Sigmoid colon (tissue), 6 donors: ENCODE measurements at regions not wholly inside any gene's neighbourhood (a gene's known extent, or its start where the extent isn't known, plus 50 kb on each side); places are given as distances from the start of the nearest gene placed in this dataset.

Experiments used
- DNase-seq: peaks from one replicate; pipeline ENCODE4 v3.0.0-alpha.2; 2019
- H3K27ac ChIP-seq, 4 donors: fragments of 200-600 bp; sonication (generic); one replicate each; pipeline ENCODE4 v1.5.1; 2016 to 2019; ENCODE audit warnings: mild to moderate bottlenecking in 1 of 4
- H3K27me3 ChIP-seq, 3 donors: fragments of 200-600 bp; sonication (generic); one replicate each; pipeline ENCODE4 v1.5.1; 2019; ENCODE audit warnings: mild to moderate bottlenecking in 1 of 3
- H3K36me3 ChIP-seq, 4 donors: fragments of 200-600 bp; sonication (generic); one replicate each; pipeline ENCODE4 v1.5.1; 2016 to 2019
- H3K4me1 ChIP-seq, 4 donors: fragments of 200-600 bp; sonication (generic); one replicate each; pipeline ENCODE4 v1.5.1; 2017 to 2019
- H3K4me3 ChIP-seq, 4 donors: fragments of 200-600 bp; sonication (generic); one replicate each; pipeline ENCODE4 v1.5.1; 2017 to 2019; ENCODE audit warnings: mild to moderate bottlenecking in 2 of 4, moderate library complexity in 1 of 4
- H3K9me3 ChIP-seq, 4 donors: fragments of 200-600 bp in 3 of 4; sonication (generic) in 3 of 4; one replicate each; pipeline versions ENCODE4 v1.5.1 to v1.6.1; 2013 to 2019
- EP300 ChIP-seq, 4 donors: sonication (generic); formaldehyde crosslinking; IDR thresholded peaks; one replicate each; pipeline ENCODE4 v1.6.1; 2017; ENCODE audit warnings: antibody characterized with exemption in 4 of 4
- POLR2A ChIP-seq, 2 donors: fragments of 450-650 bp; IDR thresholded peaks; one replicate each; pipeline ENCODE4 v1.6.1; 2016; ENCODE audit warnings: antibody characterized with exemption in 2 of 2, mild to moderate bottlenecking in 2 of 2, moderate library complexity in 2 of 2
- POLR2AphosphoS5 ChIP-seq, 4 donors: sonication (generic); formaldehyde crosslinking; IDR thresholded peaks; one replicate each; pipeline ENCODE4 v1.6.1; 2017; ENCODE audit warnings: antibody characterized with exemption in 4 of 4
- WGBS, 2 donors: extraction: QIAGEN DNeasy Blood & Tissue Kit; methylation state at CpG; one replicate each; pipeline ENCODE4 v1.1.7; 2013; 5-methylcytosine and 5-hydroxymethylcytosine counted together
- intact Hi-C: fragments of 100-400 bp; cut with DNase I; formaldehyde crosslinking; loops from one replicate; pipeline ENCODE4 v1.15.1; 2023
- TF ChIP-seq, protein P1 (sequence below), 4 experiments: fragments of 450-650 bp in 3 of 4; fragments of 200-600 bp in 1 of 4; IDR thresholded peaks; one replicate each; pipeline ENCODE4 v1.5.1; 2016 to 2019; ENCODE audit warnings: antibody characterized with exemption in 4 of 4, mild to moderate bottlenecking in 3 of 4, moderate library complexity in 2 of 4
- donor health status: healthy with polysubstance abuse.
- donor health status: healthy.

DNA sequence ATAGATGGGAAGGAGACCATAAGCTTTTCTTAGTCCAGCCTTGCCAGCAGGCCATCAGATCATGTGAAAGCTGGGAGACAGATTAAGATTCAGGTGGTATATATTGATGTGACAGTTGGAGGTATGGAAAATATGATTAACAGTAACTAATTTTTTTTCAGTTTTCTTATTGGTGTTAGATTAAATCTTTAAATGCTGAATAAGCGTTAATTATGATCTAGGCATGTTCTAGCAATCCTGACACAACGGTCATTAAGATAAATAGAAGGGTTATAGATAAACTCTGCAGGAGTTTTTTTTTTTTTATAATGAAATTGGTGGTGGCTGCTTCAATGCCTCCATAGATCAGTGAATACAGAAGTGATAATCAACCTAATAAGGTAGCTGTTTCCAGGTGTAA lies 649.5 kb upstream of the TENM3 start:
- DNase-seq = no peak
- H3K27me3 ChIP-seq = no peaks in the 10 kb centered on the region
- intact Hi-C loops = no loop called here
- WGBS, 2 donors = 60 to 72% methylated on average over 2 of the region's 2 CpGs
- TF ChIP-seq POLR2A (IDR thresholded peaks at IDR 0.05) = no peak
- TF ChIP-seq, protein P1, sequence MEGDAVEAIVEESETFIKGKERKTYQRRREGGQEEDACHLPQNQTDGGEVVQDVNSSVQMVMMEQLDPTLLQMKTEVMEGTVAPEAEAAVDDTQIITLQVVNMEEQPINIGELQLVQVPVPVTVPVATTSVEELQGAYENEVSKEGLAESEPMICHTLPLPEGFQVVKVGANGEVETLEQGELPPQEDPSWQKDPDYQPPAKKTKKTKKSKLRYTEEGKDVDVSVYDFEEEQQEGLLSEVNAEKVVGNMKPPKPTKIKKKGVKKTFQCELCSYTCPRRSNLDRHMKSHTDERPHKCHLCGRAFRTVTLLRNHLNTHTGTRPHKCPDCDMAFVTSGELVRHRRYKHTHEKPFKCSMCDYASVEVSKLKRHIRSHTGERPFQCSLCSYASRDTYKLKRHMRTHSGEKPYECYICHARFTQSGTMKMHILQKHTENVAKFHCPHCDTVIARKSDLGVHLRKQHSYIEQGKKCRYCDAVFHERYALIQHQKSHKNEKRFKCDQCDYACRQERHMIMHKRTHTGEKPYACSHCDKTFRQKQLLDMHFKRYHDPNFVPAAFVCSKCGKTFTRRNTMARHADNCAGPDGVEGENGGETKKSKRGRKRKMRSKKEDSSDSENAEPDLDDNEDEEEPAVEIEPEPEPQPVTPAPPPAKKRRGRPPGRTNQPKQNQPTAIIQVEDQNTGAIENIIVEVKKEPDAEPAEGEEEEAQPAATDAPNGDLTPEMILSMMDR (IDR thresholded peaks at IDR 0.05) = no peak
- no peak for TF ChIP-seq POLR2AphosphoS5 (IDR thresholded peaks at IDR 0.05)
- no peak for TF ChIP-seq EP300 (IDR thresholded peaks at IDR 0.05)
- no peaks in the 10 kb centered on the region for H3K4me1 ChIP-seq
- H3K9me3 ChIP-seq = no peaks in the 10 kb centered on the region
- no peak overlapping the region for H3K27ac ChIP-seq
- no peaks in the 10 kb centered on the region for H3K36me3 ChIP-seq
- H3K4me3 ChIP-seq = no peak overlapping the region

DNA sequence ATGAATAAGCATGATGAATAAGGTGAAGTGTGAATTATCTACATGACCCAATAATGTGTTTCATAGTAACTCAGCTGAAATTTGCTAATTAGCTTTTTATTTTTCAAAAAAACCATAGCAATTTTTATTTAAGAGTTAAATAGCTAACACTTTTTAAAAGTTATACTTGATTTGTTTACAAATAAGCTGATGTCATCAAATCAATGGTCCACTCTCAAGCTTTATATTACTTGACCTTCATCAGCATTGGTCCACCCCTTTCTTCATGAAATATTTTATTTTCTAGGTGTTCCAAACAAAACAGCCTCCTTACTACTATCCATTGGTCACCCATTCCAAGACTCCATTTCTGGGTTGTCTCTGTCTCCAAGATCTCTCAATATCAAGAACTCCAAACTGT lies 649.0 kb upstream of the TENM3 start:
- Histone ChIP-seq H3K4me1 (no peaks in the 10 kb centered on the region), H3K4me3 (no peak overlapping the region), H3K36me3 (no peaks in the 10 kb centered on the region), H3K9me3 (no peaks in the 10 kb centered on the region), H3K27me3 (no peaks in the 10 kb centered on the region), H3K27ac (no peak overlapping the region)
- TF ChIP-seq EP300 (IDR thresholded peaks at IDR 0.05) (no peak), POLR2AphosphoS5 (IDR thresholded peaks at IDR 0.05) (no peak), POLR2A (IDR thresholded peaks at IDR 0.05) (no peak)
- TF ChIP-seq, protein P1 (IDR thresholded peaks at IDR 0.05) = no peak
- intact Hi-C loops = no loop called here
- DNase-seq = no peak

DNA sequence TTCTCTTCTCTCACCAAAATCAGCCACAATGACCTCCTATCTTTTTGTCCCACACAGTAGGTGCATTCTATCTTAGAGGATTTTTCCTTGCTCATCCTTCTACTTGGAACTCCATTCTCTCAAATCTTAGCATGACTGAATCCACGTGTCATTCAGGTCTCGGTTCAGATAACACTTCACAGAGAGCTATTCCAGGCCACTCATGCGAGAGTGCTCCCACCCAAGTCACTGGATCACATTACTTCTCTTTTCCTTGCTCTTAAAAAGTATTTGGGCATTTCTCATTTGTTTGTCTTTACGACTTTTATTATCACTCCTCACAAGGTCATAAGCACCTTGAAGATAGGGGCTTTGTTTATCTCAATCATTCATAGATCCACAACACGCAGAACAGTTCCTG lies 647.5 kb upstream of the TENM3 start:
- H3K27me3 ChIP-seq = no peaks in the 10 kb centered on the region
- DNase-seq = no peak
- H3K4me1 ChIP-seq = no peaks in the 10 kb centered on the region
- H3K4me3 ChIP-seq = no peak overlapping the region
- intact Hi-C loops = no loop called here
- 52 to 72% methylated on average over 5 of the region's 5 CpGs for WGBS, 2 donors
- H3K27ac ChIP-seq = no peak overlapping the region
- TF ChIP-seq POLR2AphosphoS5 (IDR thresholded peaks at IDR 0.05) (no peak), POLR2A (IDR thresholded peaks at IDR 0.05) (no peak), EP300 (IDR thresholded peaks at IDR 0.05) (no peak)
- TF ChIP-seq, protein P1 (IDR thresholded peaks at IDR 0.05) = no peak
- H3K36me3 ChIP-seq = no peaks in the 10 kb centered on the region
- no peaks in the 10 kb centered on the region for H3K9me3 ChIP-seq

DNA sequence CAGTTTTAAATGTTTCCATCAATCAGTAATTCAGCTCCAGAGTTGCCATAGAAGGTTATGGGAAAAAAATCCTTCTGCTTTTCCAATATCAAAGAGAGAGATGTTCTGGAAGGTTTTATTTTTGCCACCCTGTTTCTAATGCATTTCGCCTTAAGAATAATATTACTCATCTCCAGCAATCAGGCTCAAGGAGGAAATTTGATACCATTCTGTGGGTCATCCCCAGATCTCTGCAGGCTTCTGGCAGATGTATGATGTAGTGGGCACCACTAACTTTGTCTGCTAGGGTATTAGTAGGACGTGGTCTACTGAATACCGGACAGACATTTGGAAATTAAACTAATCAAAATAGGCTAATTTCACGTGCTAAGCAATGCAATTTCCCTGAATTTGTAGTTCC lies 645.4 kb upstream of the TENM3 start:
- H3K27me3 ChIP-seq = no peaks in the 10 kb centered on the region
- H3K4me3 ChIP-seq = no peak overlapping the region
- H3K36me3 ChIP-seq = no peaks in the 10 kb centered on the region
- H3K27ac ChIP-seq = no peak overlapping the region
- intact Hi-C loops = no loop called here
- no peak for DNase-seq
- WGBS, 2 donors = 80 to 85% methylated on average over 4 of the region's 4 CpGs
- no peaks in the 10 kb centered on the region for H3K4me1 ChIP-seq
- no peaks in the 10 kb centered on the region for H3K9me3 ChIP-seq
- TF ChIP-seq, protein P1 (IDR thresholded peaks at IDR 0.05) = no peak
- TF ChIP-seq POLR2AphosphoS5 (IDR thresholded peaks at IDR 0.05) = no peak
- TF ChIP-seq POLR2A (IDR thresholded peaks at IDR 0.05) = no peak
- no peak for TF ChIP-seq EP300 (IDR thresholded peaks at IDR 0.05)

DNA sequence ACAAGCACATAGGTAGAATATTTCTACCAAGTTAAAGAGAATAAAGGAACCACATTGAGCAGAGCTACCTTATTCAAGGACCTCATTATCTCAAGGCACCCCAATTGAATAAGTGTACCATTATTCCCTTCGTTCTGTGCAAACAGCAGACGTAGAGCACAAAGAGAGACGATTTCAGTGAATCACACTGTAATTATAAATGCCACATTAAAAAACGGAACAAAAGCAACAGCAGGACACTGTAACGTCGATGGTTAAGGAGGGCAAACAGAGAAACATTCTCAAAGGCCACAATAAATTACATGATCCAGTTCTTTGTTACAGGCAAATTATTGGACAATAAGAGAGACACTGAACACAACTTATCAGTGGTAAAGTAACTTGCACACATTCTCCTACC lies 644.1 kb upstream of the TENM3 start:
- whole genome bisulfite sequencing, 2 donors = 73 to 77% methylated on average over 6 of the region's 6 CpGs
- Histone ChIP-seq H3K27ac (no peak overlapping the region), H3K4me3 (no peak overlapping the region), H3K4me1 (no peaks in the 10 kb centered on the region), H3K9me3 (no peaks in the 10 kb centered on the region), H3K27me3 (no peaks in the 10 kb centered on the region), H3K36me3 (no peaks in the 10 kb centered on the region)
- intact Hi-C loops = no loop called here
- TF ChIP-seq EP300 (IDR thresholded peaks at IDR 0.05) = no peak
- no peak for TF ChIP-seq POLR2AphosphoS5 (IDR thresholded peaks at IDR 0.05)
- TF ChIP-seq, protein P1 (IDR thresholded peaks at IDR 0.05) = no peak
- no peak for DNase-seq
